Inflammatory macrophage treated with lipopolysaccharide for 4 hours (primary cell): ENCODE measurements at regions not wholly inside any gene's neighbourhood (a gene's known extent, or its start where the extent isn't known, plus 50 kb on each side); places are given as distances from the start of the nearest gene placed in this dataset.
A peak's percentile ranks its signal among the peaks of the same experiment; 100 is the strongest.

Source experiments
- DNase-seq: peaks from one replicate; pipeline ENCODE4 v3.0.0-alpha.2; 2020

DNA sequence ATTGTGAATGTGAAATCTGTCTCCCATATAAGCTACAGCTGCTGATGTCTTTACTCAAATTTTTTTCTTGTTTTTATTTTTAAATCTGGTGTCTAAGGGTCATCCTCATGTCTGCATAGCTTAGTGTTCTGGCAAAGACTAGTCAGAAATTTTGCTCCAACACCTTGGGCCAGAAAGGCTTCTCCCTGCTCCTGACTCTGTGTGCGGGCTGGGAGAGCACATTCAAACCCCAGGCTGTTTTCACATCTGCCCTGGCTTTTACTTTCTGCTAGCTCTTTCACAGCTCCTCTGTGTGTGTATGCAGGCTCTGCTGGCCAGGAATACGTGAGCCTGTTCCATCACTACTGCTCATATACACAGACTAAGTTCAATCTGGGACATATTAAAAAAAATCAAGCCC, 102.9 kb upstream of the RIOK3 start:
- no peak for DNase-seq

DNA sequence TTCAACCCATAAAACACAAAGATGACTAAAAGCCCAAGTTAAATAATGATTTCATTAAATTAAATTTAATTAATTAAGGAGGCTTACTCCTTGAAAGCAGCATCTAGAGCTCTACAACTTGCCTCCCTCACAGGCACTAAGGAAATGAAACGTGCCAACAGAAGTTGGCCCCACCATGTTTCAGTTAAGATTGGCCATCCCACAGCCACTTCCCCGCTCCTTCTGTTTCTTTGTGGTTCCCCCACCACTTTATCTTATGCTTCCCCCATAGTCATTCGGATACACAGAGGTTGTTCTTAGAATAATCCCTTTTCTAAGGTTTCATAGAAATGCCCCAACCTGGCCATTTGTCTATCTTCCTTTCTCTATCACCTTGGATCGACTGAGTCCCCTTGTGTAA, 101.6 kb upstream of the RIOK3 start:
- DNase-seq = no peak

GRCh38 chr18:23352042-23352441, 101.0 kb upstream of the RIOK3 start:
- DNase-seq = no peak

DNA sequence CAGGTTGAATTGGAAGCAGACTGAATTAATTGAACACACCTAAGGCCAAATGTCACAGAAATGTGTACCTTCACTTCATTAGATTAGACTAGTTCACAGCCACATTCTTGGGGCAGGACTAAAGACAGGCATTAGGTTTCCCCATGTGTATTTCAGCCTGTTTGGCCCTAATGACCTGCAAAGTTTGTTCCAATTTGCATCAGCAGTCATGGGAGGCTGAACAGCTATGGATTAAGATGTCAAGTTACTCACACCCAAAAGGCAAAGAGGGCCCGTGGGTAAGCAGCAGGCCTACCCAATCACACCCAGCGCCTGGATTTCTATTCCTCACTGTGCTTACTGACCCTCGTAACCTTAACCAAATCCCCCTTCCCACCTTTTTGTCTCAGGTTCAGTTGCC, 99.6 kb upstream of the RIOK3 start:
- no peak for DNase-seq

- no peak for DNase-seq
Measured at GRCh38 chr18:23354625-23355024, 98.5 kb upstream of the RIOK3 start.

GRCh38 chr18:23355206-23355605, 97.9 kb upstream of the RIOK3 start:
- DNase-seq = no peak

DNA sequence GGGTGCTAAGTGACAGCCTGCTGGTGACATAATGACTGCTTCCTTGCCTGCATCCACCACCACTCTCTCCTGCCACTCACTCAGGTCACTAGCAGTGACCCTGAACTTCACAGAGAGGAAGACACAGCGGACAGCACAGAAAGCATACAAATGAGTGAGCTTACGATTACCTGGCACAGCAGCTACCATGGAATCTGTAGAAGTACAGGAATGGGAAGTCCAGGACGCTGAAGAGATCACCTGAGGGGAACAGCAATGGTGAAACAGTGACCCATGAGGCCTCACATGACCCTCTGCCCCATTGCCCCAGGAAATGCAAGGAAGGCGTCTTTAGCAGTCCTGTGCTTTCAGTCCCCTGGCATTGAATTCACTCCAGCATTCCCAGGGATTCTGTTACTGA, 96.7 kb upstream of the RIOK3 start:
- no peak for DNase-seq

DNA sequence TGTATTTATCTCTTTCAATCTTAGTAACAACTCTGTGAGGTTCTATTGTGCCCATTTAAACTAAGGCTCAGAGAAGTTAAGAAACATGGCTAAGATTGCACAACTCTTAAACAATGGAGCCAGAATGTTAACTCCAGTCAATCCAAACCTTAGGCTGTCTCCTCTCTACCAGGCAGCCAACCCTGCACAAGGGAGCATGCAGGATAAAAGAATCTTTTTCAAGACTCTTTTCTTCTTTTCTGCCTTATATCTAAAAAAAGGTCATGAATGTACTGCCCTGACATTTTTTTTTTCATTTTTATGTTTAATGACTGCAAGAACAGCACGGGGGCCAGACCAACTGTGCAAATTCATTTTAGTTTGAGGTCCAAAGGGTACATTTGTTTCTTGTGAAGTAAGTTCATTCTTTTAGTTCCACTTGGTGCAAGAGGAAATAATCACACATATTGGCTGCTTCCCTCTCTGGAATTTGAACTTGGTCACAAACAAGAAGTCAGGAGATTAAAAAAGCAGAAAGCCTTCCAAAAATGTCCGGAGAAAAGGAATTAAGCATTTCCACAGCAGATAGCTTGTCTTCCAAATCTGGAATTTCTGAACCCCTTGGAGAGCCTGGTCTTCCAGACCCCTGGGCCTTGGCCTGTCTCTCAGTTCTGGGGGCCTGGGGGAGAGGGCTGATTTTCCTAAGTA, 96.0 kb upstream of the RIOK3 start:
- no peak for DNase-seq

GRCh38 chr18:23357996-23358594, 95.0 kb upstream of the RIOK3 start:
- peak; percentile 19 for DNase-seq

DNA sequence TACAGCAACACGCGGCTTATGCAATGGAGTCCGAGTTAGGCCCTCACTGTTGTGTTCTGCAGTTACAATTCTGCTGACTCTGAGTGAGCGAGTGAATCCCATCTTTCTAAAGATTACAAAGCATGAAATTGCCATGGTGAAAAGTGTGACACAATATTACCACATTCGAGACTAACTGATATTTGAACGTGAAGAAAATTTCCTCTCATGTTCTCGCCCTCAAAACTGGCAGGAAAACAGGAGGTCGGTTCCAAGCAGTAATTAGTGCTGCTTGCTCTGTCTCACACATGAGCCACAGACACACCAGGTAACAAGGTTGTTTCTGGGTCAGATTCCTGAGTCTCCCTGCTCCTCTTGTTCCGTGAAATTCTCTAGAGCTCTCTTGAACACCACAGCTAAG, 93.7 kb upstream of the RIOK3 start:
- no peak for DNase-seq

DNA sequence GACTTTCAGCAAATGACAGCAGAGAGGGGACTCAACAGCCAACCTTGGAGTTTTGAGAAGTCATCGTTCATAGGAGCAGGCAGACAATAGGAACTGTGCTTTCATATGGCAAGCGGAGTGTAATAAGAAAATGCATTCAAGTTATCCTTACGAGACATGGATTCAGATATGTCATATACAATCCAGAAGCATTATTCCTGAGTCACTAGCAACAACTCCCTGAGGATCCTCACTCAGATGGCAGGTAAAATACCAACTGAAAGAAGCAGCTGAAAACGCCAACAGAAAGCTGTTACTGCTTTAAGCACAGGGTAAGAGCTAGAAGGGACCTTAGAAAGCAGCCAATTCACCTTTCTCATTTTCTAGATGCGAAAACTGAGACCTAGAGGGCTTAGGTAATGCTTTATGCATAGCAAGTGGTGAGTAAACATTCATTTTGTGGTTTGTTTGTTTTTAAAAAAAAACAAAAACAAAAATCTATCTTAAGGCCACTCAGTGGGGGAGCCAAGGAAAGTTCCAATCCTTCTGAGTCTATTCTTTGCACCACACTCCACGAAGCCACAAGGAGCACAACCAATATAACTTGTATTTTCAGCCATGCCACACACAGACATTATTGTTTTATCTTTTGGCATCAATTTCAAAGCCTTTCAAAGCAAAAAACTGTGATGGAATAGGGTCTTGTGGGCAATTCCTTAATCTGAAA, 89.1 kb upstream of the RIOK3 start:
- no peak for DNase-seq

DNA sequence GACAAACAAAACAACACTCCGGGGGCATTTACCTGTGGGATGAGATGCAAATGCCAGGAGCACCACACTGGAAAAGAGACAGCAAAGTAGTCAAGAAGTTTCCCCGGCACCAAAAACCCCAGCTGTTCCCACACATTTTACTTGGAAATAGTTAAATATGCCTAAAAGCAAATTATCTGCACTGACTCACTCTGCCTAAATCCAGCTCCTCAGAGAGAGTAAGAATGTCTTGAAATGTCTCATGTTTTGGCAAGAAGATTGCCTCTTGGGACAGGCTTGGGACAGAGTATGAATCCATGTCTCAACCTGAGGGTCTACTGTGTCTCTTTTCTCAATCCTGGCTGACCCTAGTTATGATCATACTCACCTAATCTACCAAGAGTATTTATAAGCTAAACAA, 87.5 kb upstream of the RIOK3 start:
- DNase-seq = no peak

GRCh38 chr18:23369266-23369665, 83.8 kb upstream of the RIOK3 start:
- DNase-seq = no peak

DNA sequence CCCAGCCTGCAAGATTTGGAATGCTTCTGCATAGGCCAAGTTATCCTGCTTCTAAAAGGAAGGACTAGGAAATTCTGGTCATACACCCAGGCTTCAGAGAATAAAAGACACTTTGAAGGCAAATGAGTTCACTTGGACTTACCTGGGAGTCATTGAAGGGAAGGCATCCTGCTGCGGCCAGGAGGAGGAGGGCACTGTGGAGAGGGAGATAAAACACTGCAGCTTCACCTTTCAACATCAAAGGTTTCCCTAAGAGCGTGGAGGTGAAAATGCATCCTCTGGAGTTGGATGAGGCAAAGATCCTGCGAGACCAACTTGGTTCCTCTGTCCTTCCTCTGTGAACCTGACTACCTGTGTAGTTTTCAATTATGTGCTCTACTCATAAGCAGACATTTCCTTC, 79.5 kb upstream of the RIOK3 start:
- DNase-seq = no peak

- DNase-seq = peak; percentile 22
Measured at GRCh38 chr18:23377669-23378301, 75.3 kb upstream of the RIOK3 start.

DNA sequence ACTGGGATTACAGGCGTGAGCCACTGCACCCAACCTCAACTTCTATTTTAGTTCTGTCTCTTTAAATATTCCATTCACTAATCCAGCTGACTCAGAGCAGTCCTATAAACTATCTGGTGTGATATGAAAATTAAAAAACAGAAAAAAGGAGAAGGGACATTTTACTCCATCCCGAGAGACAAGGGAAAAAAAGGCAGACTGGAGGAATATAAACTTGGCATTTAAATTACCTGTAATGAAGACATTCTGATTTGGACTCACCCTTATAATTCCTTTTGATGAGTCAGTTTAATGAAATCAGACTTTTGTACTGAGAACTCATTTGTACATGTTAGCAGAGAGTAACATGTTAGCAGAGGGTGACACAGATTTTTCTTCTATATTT, 74.8 kb upstream of the RIOK3 start:
- no peak for DNase-seq

DNA sequence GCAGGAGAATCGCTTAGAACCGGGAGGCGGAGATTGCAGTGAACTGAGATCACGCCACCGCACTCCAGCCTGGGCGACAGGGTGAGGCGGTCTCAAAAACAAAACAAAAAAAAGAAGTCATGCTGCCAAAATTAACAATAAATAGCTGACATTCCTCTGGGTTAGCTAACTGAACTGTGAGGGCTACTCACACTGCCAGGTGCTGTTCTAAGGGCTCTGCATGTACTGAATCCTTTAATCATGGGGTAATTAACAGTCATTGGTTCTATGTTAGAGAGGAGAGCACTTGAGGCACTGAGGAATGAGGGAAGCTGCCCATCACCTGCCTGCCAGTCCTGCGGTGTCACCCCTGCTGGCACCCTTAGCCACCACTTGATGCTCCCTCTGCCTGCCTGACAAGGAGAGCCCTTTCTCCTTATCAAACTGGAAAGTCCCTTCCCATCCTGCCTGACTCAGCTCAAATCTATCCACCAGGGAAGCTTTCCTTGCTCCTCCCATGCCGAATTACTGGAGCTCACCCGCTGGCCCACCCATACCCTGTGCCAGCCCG, 73.0 kb upstream of the RIOK3 start:
- DNase-seq = no peak

DNA sequence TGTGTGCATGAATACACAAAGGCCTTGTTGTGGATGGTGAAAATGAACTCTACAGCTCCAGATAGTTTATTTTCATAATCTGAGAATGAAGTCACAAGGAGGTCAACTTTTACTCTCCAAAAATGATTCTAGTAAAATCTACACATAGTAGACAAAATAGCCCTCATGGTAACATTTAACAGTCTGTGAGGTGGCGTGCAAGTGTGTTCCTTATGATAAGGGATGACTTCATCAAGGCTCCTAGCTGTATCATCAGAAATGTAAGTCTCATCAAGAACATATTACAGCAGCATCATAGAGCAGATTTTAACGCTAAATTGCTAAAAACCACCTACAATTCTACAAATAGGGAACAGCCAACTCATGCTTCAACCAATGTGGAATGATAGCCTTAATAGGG, 72.3 kb upstream of the RIOK3 start:
- DNase-seq = no peak

GRCh38 chr18:23383494-23383893, 69.6 kb upstream of the RIOK3 start:
- no peak for DNase-seq

DNA sequence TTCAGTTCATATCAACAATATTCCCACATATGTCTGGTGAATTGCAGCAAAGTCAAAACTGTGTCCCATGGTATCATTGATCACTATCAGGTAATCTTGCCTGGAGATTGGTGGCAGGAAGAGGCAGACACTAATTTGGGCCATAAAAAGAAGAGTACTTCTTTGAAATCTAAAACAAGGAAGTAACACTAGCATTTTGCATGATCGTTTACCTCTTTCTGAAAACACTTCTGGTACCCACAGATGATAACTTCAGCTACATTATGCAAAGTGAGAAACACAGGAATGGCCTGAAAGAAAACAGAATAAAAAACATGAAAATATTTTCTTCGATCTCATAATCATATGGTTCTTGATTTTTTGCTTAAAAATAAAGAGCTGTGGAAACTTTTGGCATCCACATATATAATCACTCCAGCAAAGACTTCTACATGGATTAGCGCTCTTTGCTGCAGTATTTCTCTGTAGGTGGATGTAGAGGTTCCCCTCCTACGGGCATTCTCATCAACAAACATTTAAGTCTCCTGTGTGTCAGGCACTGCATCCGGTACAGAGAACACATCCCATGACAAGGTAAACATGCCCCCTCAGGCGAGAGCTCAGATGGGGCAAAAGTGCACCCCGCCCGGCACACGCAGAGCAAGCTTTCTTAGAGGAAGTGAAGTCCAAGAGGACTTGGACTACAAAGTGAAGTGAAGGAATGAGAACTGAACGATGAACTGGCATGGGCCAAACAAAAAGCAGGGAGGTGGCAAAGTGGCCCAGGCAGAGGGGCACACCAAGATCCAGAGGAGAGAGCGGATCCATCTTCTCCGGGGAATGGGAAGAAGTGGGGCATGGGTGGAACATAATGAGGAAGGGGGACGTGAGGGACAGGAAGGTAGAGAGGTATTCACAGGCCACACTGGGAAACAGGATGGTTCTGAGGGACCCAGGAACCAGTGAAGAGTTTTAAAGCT, 68.0 kb upstream of the RIOK3 start:
- DNase-seq = no peak

DNA sequence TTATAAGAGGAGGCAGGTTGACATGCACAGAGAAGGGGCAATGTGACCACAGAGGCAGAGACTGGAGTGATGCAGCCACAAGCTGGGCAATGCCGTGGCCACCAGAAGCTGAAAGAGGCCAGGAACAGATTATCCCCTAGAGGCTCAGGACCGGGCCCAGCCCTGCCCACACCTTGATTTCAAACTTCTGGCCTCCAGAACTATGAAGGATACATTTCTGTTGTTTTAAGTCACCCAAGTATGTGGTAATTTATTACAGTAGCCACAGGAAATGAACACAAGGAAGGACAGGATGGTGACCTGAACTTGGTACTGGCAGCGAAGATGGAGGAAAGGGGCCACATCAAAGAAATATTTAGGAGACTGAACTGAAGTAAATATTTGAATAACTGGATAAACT, 66.8 kb upstream of the RIOK3 start:
- no peak for DNase-seq

GRCh38 chr18:23387265-23387664, 65.8 kb upstream of the RIOK3 start:
- no peak for DNase-seq

DNA sequence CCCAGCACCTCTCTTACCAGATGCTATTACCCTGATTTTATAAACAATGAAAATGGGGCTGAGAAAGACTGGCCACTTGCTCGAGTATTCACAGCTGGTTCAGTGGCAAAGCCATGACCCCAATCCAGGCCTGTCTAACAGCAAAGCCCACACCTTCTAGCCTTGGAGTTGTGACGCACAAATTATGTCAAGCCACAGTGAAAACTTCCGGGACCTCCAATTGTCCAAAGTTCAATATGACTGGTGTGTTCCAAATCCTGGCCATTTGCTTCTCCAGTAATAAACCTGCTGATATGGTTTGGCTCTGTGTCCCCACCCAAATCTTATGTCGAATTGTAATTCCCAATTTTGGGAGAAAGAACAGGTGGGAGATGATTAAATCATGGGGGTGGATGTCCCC, 64.7 kb upstream of the RIOK3 start:
- no peak for DNase-seq
